ENCODE measurements at regions not wholly inside any gene's neighbourhood (a gene's known extent, or its start where the extent isn't known, plus 50 kb on each side); places are given as distances from the start of the nearest gene placed in this dataset.

DNA sequence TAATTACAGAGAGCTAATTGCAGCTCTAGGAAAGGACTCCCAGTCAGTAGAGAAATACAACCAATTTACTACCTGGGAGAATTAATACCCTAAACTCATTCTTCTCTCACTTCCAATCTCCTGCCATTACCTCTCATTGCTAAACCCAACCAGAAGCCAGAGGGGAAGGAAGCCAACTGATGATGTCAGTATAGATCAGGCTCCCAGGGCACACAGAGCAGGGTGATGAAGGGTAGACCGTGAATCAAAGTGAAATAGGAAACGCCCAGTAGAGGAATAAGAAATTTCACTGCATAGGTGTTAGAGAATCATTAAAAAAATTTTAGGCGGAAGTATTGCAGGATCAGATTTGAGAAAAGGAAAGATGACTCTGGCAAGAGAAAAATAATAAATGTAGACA is 456.8 kb upstream of the NXPH2 start:
- Histone ChIP-seq H3F3A (replicated peaks; ENCODE audit: insufficient read depth) (no peaks in the 10 kb centered on the region), H3K27ac (ENCODE audit: low read depth in 2 of 2, low read length in 1 of 2) (no peak overlapping the region), H3K4me3 (ENCODE audit: low read depth in 2 of 2, low read length in 1 of 2) (no peak overlapping the region), H3K9me3 (no peaks in the 10 kb centered on the region), H3K9me2 (no peaks in the 10 kb centered on the region), H3K36me3 (replicated peaks in 1 of 2; ENCODE audit: control insufficient read depth in 1 of 2, insufficient read depth in 2 of 2, low read length in 1 of 2) (no peaks in the 10 kb centered on the region), H3K4me1 (ENCODE audit: control insufficient read depth in 1 of 2, insufficient read depth in 2 of 2, low read depth in 1 of 2, low read length in 1 of 2) (no peaks in the 10 kb centered on the region), H3K27me3 (ENCODE audit: insufficient read depth) (no peaks in the 10 kb centered on the region), H3K79me2 (ENCODE audit: insufficient read depth) (no peaks in the 10 kb centered on the region), H4K20me1 (ENCODE audit: insufficient read depth) (no peaks in the 10 kb centered on the region), H3K4me2 (no peak overlapping the region), H3K9ac (no peak overlapping the region), H2AFZ (ENCODE audit: low read depth) (no peak overlapping the region)
- WGBS (ENCODE audit: low lambda C conversion rate): 42% methylated on average over 3 of the region's 3 CpGs
- DNase-seq: no peak
- ChIA-PET CTCF (no interaction called here), POLR2A (no interaction called here)
- TF ChIP-seq ELF1 (IDR thresholded peaks at IDR 0.05) (no peak), TEAD4 (IDR thresholded peaks at IDR 0.05; ENCODE audit: borderline replicate concordance, insufficient read depth) (no peak), FOSL2 (IDR thresholded peaks at IDR 0.05; ENCODE audit: borderline replicate concordance, low read depth) (no peak), RCOR1 (IDR thresholded peaks at IDR 0.05; ENCODE audit: low read length) (no peak), NRF1 (IDR thresholded peaks at IDR 0.05; ENCODE audit: low read depth, low read length) (no peak), EP300 (IDR thresholded peaks at IDR 0.05; ENCODE audit: borderline replicate concordance in 1 of 2, low read depth in 1 of 2, low read length in 1 of 2) (no peak)
- TF ChIP-seq, protein P1, sequence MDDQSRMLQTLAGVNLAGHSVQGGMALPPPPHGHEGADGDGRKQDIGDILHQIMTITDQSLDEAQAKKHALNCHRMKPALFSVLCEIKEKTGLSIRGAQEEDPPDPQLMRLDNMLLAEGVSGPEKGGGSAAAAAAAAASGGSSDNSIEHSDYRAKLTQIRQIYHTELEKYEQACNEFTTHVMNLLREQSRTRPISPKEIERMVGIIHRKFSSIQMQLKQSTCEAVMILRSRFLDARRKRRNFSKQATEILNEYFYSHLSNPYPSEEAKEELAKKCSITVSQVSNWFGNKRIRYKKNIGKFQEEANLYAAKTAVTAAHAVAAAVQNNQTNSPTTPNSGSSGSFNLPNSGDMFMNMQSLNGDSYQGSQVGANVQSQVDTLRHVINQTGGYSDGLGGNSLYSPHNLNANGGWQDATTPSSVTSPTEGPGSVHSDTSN (IDR thresholded peaks at IDR 0.05): no peak

GRCh38 chr2:139230881-139231280 is 450.7 kb upstream of the NXPH2 start:
- Histone ChIP-seq H3K27ac (ENCODE audit: low read depth in 2 of 2, low read length in 1 of 2) (no peak overlapping the region), H3K36me3 (replicated peaks in 1 of 2; ENCODE audit: control insufficient read depth in 1 of 2, insufficient read depth in 2 of 2, low read length in 1 of 2) (no peaks in the 10 kb centered on the region), H3K9ac (no peak overlapping the region), H3K4me2 (no peak overlapping the region), H3K27me3 (ENCODE audit: insufficient read depth) (no peaks in the 10 kb centered on the region), H3K4me1 (ENCODE audit: control insufficient read depth in 1 of 2, insufficient read depth in 2 of 2, low read depth in 1 of 2, low read length in 1 of 2) (no peaks in the 10 kb centered on the region), H3K9me3 (no peaks in the 10 kb centered on the region), H2AFZ (ENCODE audit: low read depth) (no peak overlapping the region), H4K20me1 (ENCODE audit: insufficient read depth) (no peaks in the 10 kb centered on the region), H3K79me2 (ENCODE audit: insufficient read depth) (no peaks in the 10 kb centered on the region), H3F3A (replicated peaks; ENCODE audit: insufficient read depth) (no peaks in the 10 kb centered on the region), H3K4me3 (ENCODE audit: low read depth in 2 of 2, low read length in 1 of 2) (no peak overlapping the region), H3K9me2 (no peaks in the 10 kb centered on the region)
- ChIA-PET POLR2A (no interaction called here), CTCF (interaction anchor here (1.0 to 1.8 kb wide), 2 partner anchors 9 to 10 kb away, joined by 3 to 4 read pairs; no protein-coding TSS in a partner anchor)
- TF ChIP-seq FOXM1 (IDR thresholded peaks at IDR 0.05; ENCODE audit: low read depth): no peak
- 29% methylated on average over 5 of the region's 5 CpGs for WGBS (ENCODE audit: low lambda C conversion rate)
- no peak for DNase-seq

GRCh38 chr2:139228276-139228675 is 448.1 kb upstream of the NXPH2 start:
- WGBS (ENCODE audit: low lambda C conversion rate): 80% methylated on average over 2 of the region's 2 CpGs
- Histone ChIP-seq H3K79me2 (ENCODE audit: insufficient read depth) (no peaks in the 10 kb centered on the region), H3K27me3 (ENCODE audit: insufficient read depth) (no peaks in the 10 kb centered on the region), H2AFZ (ENCODE audit: low read depth) (no peak overlapping the region), H3K9me3 (no peaks in the 10 kb centered on the region), H3K9me2 (no peaks in the 10 kb centered on the region), H3K9ac (no peak overlapping the region), H3F3A (replicated peaks; ENCODE audit: insufficient read depth) (no peaks in the 10 kb centered on the region), H4K20me1 (ENCODE audit: insufficient read depth) (no peaks in the 10 kb centered on the region), H3K4me3 (ENCODE audit: low read depth in 2 of 2, low read length in 1 of 2) (no peak overlapping the region), H3K27ac (ENCODE audit: low read depth in 2 of 2, low read length in 1 of 2) (no peak overlapping the region), H3K4me2 (no peak overlapping the region), H3K36me3 (replicated peaks in 1 of 2; ENCODE audit: control insufficient read depth in 1 of 2, insufficient read depth in 2 of 2, low read length in 1 of 2) (no peaks in the 10 kb centered on the region), H3K4me1 (ENCODE audit: control insufficient read depth in 1 of 2, insufficient read depth in 2 of 2, low read depth in 1 of 2, low read length in 1 of 2) (no peaks in the 10 kb centered on the region)
- ChIA-PET CTCF (interaction anchor here (0.8 kb wide), 1 partner anchor 131 kb away, joined by 3 read pairs; no protein-coding TSS in a partner anchor), POLR2A (no interaction called here)
- no peak for DNase-seq
- TF ChIP-seq USF2 (IDR thresholded peaks at IDR 0.05; ENCODE audit: borderline replicate concordance, low read depth, low read length) (no peak), MXI1 (IDR thresholded peaks at IDR 0.05; ENCODE audit: low read depth, low read length) (no peak), RAD21 (IDR thresholded peaks at IDR 0.05; ENCODE audit: low read length) (no peak), ELF1 (IDR thresholded peaks at IDR 0.05) (no peak), FOXM1 (IDR thresholded peaks at IDR 0.05; ENCODE audit: low read depth) (no peak), EZH2phosphoT487 (IDR thresholded peaks at IDR 0.05; ENCODE audit: borderline replicate concordance, low read depth) (no peak), NRF1 (IDR thresholded peaks at IDR 0.05; ENCODE audit: low read depth, low read length) (no peak), RCOR1 (IDR thresholded peaks at IDR 0.05; ENCODE audit: low read length) (no peak), ZBTB33 (IDR thresholded peaks at IDR 0.05; ENCODE audit: borderline replicate concordance, low read depth) (no peak), TEAD4 (IDR thresholded peaks at IDR 0.05; ENCODE audit: borderline replicate concordance, insufficient read depth) (no peak)
- TF ChIP-seq, protein P1 (IDR thresholded peaks at IDR 0.05): no peak
- TF ChIP-seq, protein P2, sequence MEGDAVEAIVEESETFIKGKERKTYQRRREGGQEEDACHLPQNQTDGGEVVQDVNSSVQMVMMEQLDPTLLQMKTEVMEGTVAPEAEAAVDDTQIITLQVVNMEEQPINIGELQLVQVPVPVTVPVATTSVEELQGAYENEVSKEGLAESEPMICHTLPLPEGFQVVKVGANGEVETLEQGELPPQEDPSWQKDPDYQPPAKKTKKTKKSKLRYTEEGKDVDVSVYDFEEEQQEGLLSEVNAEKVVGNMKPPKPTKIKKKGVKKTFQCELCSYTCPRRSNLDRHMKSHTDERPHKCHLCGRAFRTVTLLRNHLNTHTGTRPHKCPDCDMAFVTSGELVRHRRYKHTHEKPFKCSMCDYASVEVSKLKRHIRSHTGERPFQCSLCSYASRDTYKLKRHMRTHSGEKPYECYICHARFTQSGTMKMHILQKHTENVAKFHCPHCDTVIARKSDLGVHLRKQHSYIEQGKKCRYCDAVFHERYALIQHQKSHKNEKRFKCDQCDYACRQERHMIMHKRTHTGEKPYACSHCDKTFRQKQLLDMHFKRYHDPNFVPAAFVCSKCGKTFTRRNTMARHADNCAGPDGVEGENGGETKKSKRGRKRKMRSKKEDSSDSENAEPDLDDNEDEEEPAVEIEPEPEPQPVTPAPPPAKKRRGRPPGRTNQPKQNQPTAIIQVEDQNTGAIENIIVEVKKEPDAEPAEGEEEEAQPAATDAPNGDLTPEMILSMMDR (IDR thresholded peaks at IDR 0.05): no peak

Data from SK-N-SH (cell line).